Activated T-cell treated with anti-CD3 and anti-CD28 coated beads for 48 hours (primary cell): ENCODE measurements at regions not wholly inside any gene's neighbourhood (a gene's known extent, or its start where the extent isn't known, plus 50 kb on each side); places are given as distances from the start of the nearest gene placed in this dataset.

Experiments
- DNase-seq: peaks from one replicate; pipeline ENCODE4 v3.0.0-alpha.2; 2020; ENCODE audit warnings: low read depth

DNA sequence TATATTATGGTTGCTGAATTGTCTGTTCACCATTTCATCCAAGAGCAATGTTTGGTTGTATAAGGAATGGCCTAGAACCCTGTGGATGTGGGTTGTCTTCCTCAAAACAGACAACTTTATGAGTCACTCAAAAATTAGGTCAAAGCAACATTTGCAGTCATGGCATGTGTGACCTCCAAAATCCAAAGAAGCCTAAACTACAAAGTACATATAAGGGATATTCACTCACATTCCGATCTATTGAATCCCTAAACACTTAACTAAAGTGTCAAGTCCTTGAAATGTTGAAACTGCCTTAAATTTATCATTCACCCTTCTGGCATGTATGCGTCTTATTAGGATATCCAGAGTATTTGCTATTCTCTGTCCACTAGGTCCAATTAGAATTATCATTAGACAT lies 491.5 kb downstream of the NUF2 start:
- DNase-seq, result no peak

- no peak for DNase-seq
Measured at GRCh38 chr1:163820226-163820625, 498.5 kb downstream of the NUF2 start.

GRCh38 chr1:163820766-163821165 lies 499.0 kb downstream of the NUF2 start:
- DNase-seq, result no peak

DNA sequence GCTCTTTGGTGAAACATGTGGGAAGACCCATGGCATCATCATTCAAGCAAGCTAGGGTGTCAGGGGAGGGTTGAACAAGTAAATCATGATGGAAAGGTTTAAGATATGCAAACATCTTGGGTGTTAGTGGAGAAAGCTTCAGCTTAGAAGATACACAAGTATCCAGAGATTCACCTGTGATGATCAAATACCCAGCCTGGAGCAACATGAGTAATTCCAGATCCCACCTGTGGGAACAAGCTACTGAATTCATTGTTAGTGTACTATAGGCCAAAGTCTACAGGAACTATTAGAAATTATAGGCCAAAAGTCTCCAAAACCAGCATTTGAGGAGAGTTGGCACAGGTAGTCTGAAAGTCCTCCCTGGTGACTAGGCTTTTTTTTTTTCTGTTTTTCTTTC lies 499.9 kb downstream of the NUF2 start:
- no peak for DNase-seq

DNA sequence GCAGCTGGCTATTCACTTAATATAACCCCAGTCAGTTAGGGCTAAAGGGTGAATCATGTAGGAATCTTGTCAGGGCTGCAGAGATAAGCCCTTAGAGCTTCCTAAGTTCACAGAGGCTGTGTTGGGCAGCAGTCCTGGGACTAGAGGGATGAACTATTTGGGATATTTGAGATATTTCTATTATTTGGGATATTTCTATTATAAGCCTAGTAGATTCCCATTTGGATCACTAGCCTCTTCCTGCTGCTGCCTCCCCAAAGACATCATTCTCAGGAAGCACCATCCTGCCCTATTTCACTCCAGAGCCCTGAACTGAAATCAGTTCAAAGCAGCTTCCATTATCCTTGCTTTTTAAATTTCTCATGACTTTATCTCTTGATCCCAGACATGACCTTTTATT lies 501.3 kb downstream of the NUF2 start:
- no peak for DNase-seq

- no peak for DNase-seq
Measured at GRCh38 chr1:163824006-163824405, 502.3 kb downstream of the NUF2 start.

DNA sequence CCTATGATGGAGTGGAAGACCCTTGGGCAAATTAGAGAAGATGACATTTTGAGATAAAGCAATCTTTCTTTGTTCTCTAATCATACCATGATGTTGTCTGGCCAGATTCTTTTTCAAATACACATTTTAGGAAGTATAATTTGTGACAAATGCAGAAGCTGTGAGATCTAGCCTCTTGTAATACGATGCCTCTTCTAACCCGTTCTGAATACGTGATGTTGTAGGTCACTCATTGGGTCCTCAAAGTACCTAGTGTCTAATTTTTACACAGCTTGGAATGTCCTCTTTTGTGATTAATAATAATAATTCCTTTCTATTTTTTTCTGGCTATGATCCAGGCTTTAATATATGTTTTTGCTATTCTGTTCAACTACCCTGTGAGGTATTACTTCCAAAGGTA lies 502.7 kb downstream of the NUF2 start:
- no peak for DNase-seq

GRCh38 chr1:163826500-163826899 lies 504.7 kb downstream of the NUF2 start:
- DNase-seq, result no peak

DNA sequence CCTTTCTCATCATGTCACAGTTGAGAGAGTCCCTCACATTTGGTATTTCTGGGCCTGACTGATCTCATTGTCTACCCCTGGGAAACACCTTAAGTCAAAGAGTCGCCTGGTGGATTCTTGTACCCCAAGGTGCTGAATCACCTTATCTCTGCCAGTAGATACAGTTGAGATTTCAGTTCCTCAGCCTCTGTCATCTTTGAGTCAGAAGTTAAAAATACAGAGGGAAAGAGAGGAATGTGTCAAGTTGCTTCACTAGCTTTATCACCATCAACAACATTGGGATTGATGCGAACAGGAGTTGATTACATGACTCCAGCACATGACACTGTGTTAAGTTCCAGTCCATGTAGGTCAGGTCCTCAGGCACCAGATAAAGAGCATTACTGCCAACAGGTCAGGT lies 513.0 kb downstream of the NUF2 start:
- DNase-seq, result no peak

- no peak for DNase-seq
Measured at GRCh38 chr1:163836481-163836880, 514.7 kb downstream of the NUF2 start.

DNA sequence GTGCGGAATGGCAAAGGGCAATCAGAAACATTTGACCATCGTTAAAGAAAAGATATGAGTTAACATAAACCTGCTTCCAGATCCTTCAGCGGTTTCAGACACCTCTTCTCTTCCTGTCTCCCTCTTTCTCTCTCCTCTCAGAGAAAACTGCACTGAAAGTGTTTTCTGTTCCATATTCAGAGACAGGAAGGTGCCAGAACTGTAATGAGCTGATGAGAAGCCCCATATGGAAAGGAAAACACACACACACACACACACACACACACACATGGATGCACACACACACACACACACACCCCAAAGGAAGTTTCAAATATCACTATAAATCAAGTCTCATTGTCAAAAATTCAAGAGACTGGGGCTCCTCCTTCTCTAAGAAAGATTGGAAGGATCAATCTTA lies 515.5 kb downstream of the NUF2 start:
- DNase-seq, result no peak

DNA sequence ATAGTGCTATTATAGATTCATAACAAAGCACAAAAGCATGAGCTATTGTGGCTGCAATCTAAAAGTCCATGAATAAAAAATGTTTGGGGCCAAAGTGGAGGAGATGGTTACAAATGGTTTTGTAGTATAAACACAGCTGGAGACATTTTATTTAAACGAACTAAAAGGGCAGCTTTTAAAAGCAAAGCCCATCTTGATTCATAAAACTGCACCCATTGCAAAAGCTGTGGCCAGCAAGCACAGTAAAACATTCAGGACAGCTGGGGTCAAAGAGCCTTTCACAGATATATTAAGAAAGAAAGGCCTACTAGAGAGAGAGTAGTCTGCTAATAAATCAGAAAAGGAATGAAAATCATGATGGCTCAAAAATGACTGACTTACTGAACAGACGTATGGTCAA lies 520.8 kb downstream of the NUF2 start:
- no peak for DNase-seq

GRCh38 chr1:163844459-163844858 lies 522.7 kb downstream of the NUF2 start:
- DNase-seq, result no peak

DNA sequence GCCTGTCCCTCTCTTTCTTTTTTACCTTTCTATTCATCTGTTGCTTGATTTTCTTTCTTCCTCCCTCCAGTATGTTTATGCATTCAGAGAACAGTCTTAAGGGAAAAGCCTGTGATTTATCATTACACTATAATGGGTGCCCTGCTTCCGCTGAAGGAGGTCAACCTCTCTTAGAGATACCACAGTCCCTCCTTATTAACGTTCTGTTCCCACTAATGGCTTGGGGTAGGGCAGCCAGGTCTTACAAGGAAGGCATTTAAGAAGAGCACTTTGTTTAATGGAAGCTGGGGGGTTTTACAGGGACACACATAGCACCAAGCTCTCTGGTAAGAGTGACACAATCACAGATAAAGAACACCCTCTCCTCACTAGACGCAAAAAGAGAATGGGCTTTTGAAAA lies 523.5 kb downstream of the NUF2 start:
- DNase-seq, result no peak

GRCh38 chr1:163863731-163864130 lies 542.0 kb downstream of the NUF2 start:
- DNase-seq, result no peak

DNA sequence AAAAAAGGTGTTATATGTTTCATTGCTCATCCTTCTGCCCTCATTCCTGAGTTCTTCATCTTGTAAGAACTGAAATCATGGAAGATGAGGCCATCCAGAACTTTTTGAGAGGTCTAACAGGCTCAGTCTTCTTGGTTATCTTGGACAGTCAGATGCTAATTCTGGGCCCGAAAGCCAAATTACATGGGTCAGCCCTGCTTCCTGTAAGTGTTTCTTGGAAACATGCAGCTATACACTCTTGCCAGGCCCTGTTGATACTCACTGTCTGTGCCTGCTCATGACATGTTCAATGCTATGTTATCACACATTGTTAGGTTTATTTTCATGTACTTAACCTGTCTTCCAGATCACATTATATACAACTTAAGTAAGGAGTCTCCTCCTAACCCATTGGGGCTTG lies 542.5 kb downstream of the NUF2 start:
- no peak for DNase-seq

DNA sequence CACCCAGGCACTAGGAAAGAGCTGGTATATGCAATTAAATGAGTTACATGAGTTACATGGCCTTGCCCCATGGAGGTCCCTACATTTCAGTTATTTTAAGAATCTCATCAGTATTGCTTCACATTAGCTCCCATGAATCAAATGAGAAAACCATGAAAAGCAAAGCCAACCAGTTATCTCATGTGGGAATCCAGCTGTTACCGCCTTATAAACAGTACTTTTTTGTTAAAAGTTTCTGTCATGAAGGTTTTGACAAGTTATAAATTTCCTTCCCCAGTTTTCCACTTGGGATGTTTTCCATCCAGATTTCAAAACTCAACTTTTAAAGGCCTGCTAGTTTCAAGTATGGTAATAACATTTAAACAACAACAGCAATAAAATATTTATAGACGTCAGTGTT lies 544.8 kb downstream of the NUF2 start:
- no peak for DNase-seq

GRCh38 chr1:163870666-163871065 lies 548.9 kb downstream of the NUF2 start:
- no peak for DNase-seq

DNA sequence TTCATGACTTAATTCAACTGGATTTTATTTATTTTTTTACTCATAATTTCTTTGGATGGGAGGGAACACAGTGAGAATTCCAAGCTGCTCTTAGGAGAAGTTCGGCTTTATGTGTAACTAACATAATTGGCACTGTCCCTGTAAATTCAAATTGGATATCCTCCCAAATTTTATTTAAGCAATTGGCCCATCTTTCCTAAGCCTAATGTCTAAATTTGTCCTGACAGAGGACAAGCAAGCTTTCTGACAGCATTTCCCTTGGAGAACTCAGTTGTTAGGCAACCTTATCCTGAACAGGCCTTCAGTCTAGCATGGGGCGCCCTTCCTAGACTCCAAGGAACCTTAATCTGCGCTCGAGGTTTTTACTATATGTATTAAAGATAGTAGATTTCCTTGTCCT lies 550.3 kb downstream of the NUF2 start:
- DNase-seq, result no peak

DNA sequence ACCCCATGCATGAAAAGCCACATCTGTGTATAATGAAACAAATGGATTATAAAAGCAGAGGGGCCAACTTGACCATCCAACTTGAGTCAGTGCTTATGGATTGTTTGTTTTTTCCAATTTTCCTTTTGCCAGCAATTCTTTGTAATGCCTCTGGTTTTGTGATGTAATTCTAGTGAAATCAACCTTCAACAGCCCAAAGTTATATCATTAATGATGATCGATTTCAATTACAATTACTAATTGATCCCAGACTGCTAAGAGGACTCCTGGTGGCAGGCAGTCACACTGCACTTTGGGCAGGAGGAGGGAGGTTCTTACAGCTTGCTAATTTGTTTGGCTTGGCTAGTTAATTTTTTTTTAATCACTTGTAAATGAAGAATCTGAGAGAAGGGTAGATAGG lies 552.3 kb downstream of the NUF2 start:
- DNase-seq, result no peak

DNA sequence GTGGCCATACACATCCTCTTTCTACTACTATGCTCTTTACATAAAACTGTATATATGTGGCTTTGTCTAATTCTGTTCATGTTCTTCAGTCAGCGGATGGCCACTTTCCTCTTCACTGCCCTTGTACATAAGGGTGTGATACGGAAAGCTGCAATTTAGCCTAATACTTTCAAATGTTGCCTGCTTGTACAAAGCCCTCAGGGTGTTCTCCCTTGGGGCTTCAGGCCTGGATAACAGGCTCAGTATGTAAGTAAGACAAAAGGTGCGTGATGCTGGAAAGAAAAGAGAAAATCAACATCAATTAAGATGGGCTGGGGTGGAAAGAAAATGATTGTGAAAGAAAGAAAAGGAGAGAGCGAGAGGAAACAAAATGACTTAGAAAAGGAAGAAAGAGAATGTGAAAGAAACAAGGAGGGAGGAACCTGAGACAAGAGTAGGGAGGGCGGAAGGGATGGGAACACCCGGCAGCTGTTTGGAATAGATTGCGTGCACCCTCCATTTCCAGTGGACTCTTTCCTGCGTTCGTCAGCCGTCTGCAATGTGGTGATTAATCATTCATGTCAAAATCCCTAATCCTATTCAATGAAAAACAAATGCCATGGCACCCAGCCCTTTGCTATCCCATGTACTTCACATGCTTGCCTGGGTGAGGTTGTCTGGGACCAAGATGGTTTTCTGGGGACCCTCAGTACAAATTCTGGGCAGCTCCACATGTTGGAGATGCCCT lies 553.6 kb downstream of the NUF2 start:
- DNase-seq, result no peak

DNA sequence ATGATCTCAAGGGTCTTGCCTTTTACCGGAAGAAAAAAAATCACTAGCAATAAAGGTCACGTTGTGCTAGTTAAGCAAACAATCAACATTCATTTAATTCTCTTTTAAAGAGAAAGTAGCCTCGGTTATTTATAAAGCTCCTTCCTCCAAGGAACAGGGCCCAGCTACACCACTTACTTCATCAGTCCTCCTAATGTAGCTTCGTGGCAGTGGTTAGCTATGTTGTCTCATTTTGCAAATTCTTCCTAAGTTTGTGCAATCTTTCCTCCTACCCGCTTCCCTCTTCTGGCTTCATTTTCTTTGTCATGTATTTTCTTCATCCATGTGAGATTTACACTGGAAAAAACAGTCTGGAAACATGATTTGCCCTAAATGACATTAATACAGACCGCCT lies 554.2 kb downstream of the NUF2 start:
- DNase-seq, result no peak

DNA sequence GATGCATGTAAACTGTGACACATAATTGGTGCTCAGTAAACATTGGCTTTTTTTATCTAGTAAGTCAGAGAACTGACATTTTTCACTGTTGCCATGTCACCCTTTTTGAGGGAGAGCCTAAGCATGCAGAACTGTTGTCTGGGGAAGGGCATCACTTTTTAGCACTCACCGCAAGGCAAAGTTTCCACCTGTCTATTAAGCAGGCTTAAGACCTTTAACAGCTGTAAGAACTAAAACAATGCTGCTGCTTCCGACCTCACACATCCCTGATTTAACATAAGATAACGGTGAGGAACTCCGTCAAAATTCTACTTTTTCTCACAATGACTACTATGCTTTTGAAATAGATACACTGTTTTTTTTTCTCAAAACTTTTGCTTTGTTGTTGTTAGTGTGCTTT lies 554.8 kb downstream of the NUF2 start:
- DNase-seq, result no peak

GRCh38 chr1:163877016-163877415 lies 555.3 kb downstream of the NUF2 start:
- DNase-seq, result no peak

GRCh38 chr1:163885510-163885909 lies 563.8 kb downstream of the NUF2 start:
- no peak for DNase-seq
